ENCODE measurements at regions not wholly inside any gene's neighbourhood (a gene's known extent, or its start where the extent isn't known, plus 50 kb on each side); places are given as distances from the start of the nearest gene placed in this dataset.
"Not testable (repeated sequence)": the region's sequence is repeated elsewhere in the genome, so short reads cannot be mapped to it uniquely, and the experiment has no call there.

GRCh38 chr5:163352531-163352930 lies 84.9 kb upstream of the CCNG1 start:
- DNase-seq (no peak), ATAC-seq (no peak)
- intact Hi-C loops (cut with micrococcal nuclease) = no loop called here

- intact Hi-C loops (cut with micrococcal nuclease); DNase-seq; ATAC-seq: not testable (repeated sequence)
Observed at GRCh38 chr5:163355811-163356210, 81.6 kb upstream of the CCNG1 start.

GRCh38 chr5:163357636-163358035 lies 79.8 kb upstream of the CCNG1 start:
- no peak for DNase-seq
- intact Hi-C loops (cut with micrococcal nuclease) = no loop called here
- ATAC-seq = no peak

- intact Hi-C loops (cut with micrococcal nuclease) = no loop called here
- no peak for ATAC-seq
- no peak for DNase-seq
Observed at GRCh38 chr5:163360656-163361055, 76.7 kb upstream of the CCNG1 start.

- DNase-seq = no peak
- no peak for ATAC-seq
- intact Hi-C loops (cut with micrococcal nuclease) = no loop called here
Observed at GRCh38 chr5:163361450-163361849, 75.9 kb upstream of the CCNG1 start.

- intact Hi-C loops (cut with micrococcal nuclease) = no loop called here
- DNase-seq (no peak), ATAC-seq (no peak)
Observed at GRCh38 chr5:163362840-163363371, 74.5 kb upstream of the CCNG1 start.

- ATAC-seq = no peak
- intact Hi-C loops (cut with micrococcal nuclease) = no loop called here
Observed at GRCh38 chr5:163363389-163363788, 74.0 kb upstream of the CCNG1 start.

GRCh38 chr5:163366757-163367156 lies 70.6 kb upstream of the CCNG1 start:
- ATAC-seq = no peak
- no peak for DNase-seq
- intact Hi-C loops (cut with micrococcal nuclease) = no loop called here

More at GRCh38 chr5:163363389-163363788, 74.0 kb upstream of the CCNG1 start:
- no peak for DNase-seq

DNA sequence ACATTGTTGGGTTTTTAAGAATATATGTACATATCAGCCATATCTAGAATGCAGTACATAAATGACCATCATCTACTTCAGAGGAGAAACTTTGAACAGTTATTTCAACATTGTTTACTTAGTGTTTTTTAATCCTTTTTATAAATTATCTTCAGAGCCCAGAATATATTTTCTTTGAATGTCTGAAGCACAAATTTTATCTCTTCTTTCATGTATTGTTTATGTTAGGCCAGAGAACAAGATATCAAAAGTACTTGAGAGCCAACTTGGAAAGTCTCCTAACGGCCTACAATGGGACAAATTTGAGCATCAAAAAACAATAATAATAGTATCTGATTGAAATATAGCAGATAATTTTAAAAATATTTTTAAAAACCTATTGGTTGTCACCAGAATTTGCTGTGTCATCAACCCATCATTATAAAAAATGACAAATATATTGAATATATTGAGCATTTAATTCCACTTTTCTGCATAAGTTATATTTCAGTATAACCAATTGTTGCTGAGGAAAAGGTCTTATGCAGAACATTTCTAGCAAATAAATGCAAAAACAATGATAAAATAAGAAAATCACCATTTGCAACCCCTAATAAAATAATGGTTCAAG lies 67.5 kb upstream of the CCNG1 start:
- ATAC-seq (no peak), DNase-seq (no peak)
- intact Hi-C loops (cut with micrococcal nuclease) = no loop called here

DNA sequence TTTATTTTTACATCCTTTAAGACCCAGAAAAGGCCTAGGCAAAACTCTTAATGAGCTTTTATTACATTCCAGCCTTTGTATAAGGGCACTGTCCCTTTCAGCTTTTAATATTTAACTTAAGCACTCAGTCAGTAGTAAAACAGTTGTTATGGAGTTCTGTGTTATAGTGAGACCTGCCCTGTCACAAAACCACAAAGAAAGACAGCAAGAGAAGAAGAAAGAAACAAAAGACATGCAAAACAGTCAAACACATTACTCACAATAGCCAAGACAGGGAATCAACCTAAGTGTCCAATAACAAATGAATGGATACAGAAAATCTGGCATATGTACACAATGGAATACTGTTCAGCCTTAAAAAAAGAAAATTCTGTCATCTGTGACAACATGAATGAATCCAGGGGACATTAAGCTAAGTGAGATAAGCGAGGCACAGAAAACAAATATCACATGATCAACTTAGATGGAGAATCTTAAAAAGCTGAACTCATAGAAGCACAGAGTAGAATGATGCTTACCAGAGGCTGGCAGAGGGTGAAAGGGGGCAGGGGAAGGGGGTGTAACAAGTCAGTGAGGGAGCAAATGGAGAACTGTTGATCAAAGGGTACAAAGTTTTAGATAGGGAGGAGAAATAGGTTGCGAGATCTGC lies 63.8 kb upstream of the CCNG1 start:
- no peak for ATAC-seq
- no peak for DNase-seq
- intact Hi-C loops (cut with micrococcal nuclease) = no loop called here

- ATAC-seq (no peak), DNase-seq (no peak)
- intact Hi-C loops (cut with micrococcal nuclease) = no loop called here
Observed at GRCh38 chr5:163377982-163378381, 59.4 kb upstream of the CCNG1 start.

- ATAC-seq (no peak), DNase-seq (no peak)
- intact Hi-C loops (cut with micrococcal nuclease) = no loop called here
Observed at GRCh38 chr5:163379298-163380155, 57.9 kb upstream of the CCNG1 start.

DNA sequence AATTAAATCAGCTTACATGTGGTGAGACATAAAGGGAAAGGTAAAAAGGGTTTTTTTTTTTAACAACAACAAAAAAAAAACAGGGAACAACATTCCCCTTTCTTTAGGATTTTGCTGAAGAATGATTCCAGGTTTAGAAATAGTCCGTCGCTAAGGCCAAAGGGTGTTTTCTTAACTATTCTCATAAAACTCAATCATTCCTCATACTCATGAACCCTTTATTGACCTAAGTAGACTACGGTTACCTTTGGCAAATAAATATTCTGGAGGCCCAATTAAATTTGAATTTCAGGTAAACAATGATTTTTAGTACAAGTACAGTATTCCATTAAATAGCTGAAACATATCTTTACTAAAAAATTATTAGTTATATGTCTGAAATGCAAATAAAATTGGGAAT lies 55.6 kb upstream of the CCNG1 start:
- ATAC-seq (no peak), DNase-seq (no peak)
- intact Hi-C loops (cut with micrococcal nuclease) = no loop called here

GRCh38 chr5:163383754-163384153 lies 53.6 kb upstream of the CCNG1 start:
- intact Hi-C loops (cut with micrococcal nuclease) = no loop called here
- DNase-seq = no peak

GRCh38 chr5:163384669-163385068 lies 52.7 kb upstream of the CCNG1 start:
- intact Hi-C loops (cut with micrococcal nuclease) = no loop called here
- DNase-seq = no peak

More at GRCh38 chr5:163383754-163384153, 53.6 kb upstream of the CCNG1 start:
- no peak for ATAC-seq

DNA sequence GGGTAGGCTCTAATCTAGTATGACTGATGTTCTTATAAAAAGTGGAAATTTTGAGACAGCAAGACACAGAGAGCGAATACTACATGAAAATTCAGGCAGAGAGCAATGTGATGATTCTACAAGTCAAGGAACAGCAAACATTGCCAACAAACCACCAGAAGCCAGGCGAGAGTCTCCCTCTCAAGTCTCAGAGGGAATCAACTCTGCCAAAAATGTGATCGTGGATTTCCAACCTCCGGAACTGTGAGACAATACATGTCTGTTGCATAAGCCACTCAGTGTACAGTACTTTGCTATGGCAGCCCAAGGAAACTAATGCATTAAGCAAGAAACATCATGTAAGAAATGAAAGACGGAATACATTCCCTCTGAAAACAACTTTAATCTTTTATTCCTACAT lies 52.1 kb upstream of the CCNG1 start:
- ATAC-seq (peak; percentile 76), DNase-seq (no peak)
- intact Hi-C loops (cut with micrococcal nuclease) = no loop called here

More at GRCh38 chr5:163384669-163385068, 52.7 kb upstream of the CCNG1 start:
- ATAC-seq = no peak

DNA sequence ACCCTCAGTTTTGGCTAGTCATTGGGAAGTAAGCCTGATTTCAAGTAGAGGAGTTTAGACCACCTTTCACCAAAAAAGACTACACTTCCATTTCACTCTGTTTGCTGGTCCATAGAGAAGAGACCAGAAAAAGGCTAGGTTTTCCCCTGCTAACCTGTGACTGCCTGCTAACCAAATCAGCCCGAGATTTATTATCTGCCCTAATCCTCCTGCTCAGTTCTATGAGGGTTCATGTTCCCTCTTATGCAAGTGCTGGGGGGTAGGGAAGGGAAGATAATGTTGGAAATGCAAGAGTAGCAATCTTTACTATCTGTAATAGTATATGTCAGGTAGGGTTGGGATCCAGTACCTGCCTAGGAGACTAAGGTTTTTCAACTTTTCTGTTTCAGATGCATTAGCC lies 51.6 kb upstream of the CCNG1 start:
- no peak for ATAC-seq
- intact Hi-C loops (cut with micrococcal nuclease) = no loop called here
- no peak for DNase-seq

DNA sequence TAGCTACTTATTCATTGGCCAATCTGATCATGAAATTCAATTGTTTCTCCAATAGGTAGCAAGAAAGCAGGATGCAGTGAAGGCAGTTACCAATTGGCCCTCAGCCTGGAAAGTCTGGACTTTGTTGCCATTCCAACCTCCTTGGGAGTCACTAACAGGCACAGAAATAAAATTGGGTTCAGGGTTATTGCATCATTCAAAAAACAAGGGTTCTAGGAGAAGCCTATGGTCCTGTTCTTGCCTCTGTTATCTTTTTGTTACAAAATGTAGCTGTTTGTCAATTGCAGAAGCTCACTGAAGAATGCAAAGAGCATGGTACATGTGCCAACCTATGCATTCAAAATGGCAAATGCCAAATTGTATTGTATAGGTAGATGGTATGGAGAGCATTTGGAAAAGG lies 51.0 kb upstream of the CCNG1 start:
- intact Hi-C loops (cut with micrococcal nuclease) = no loop called here
- DNase-seq = no peak
- ATAC-seq = no peak

DNA sequence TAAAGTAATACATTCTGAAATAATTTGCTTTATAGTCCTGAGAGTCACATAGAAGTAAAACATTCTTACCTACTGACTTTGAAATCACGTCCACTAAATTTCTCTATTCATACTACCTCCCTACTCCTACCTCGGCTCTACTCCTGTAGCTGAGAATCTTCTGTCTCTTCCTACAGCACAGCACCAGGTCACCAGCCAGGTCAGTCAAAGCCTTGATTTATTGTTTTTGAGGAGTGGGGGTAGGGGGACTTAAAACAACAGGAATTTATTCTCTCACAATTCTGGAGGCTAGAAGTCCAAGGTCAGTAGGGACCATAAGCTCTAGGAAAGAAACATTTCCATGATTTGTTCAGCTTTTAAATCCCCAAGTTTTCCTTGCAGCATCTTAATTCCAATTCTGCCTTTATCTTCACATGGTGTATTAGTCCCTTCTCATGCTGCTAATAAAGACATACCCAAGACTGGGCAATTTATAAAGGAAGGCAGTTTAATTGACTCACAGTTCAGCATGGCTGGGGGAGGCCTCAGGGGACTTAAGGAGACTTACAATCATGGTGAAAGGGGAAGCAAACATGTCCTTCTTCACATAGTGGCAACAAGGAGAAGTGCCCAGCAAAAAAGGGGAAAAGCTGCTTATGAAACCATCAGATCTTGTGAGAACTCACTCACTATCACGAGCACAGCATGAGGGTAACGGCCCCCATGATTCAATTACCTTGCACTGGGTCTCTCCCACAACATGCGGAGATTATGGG lies 49.6 kb upstream of the CCNG1 start:
- DNase-seq (no peak), ATAC-seq (no peak)
- intact Hi-C loops (cut with micrococcal nuclease) = no loop called here

All from left ventricle myocardium superior (tissue), 1 donor.